Panc1 (cell line): ENCODE measurements at regions not wholly inside any gene's neighbourhood (a gene's known extent, or its start where the extent isn't known, plus 50 kb on each side); places are given as distances from the start of the nearest gene placed in this dataset.

Experiments
- ATAC-seq: fragments of 200-7000 bp; cut with Tn5 transposase; 2 replicates; pipeline ENCODE4 v1.9.1; 2020; ENCODE audit warnings: mild to moderate bottlenecking, moderate library complexity
- BruUV-seq: library from RNA; stranded (reverse); fragments of 400-500 nt; replicated peaks from 2 replicates; lab custom pipeline; 2021; lab: Mats Ljungman, UMichigan
- CTCF ChIA-PET: fragments of 300-600 bp; sonication (Branson Sonifier 250); formaldehyde crosslinking; loops from one replicate; lab custom pipeline; 2022; ENCODE audit warnings: antibody characterized with exemption; lab: Charles Lee
- POLR2A ChIA-PET: fragments of 300-600 bp; sonication (Branson Sonifier 250); formaldehyde crosslinking; loops from one replicate; lab custom pipeline; 2022; ENCODE audit warnings: antibody characterized with exemption; lab: Charles Lee
- DNase-seq: peaks from one replicate; pipeline ENCODE4 v3.0.0-alpha.2; 2010; ENCODE audit warnings: low read depth, low spot score
- H3K27ac ChIP-seq: 2 replicates; pipeline ENCODE4 v1.5.1; 2011; ENCODE audit warnings: mild to moderate bottlenecking, low read length, inconsistent platforms
- H3K27me3 ChIP-seq: fragments of 200-500 bp; sonication (Bioruptor generic); 2 replicates; pipeline ENCODE4 v1.6.0; 2014; ENCODE audit warnings: low read length, inconsistent platforms; ENCODE audit not compliant: control insufficient read depth, insufficient read depth
- H3K36me3 ChIP-seq: fragments of 200-500 bp; sonication (Bioruptor generic); 2 replicates; pipeline ENCODE4 v1.5.1; 2014; ENCODE audit warnings: inconsistent platforms, mild to moderate bottlenecking, low read length, moderate library complexity; ENCODE audit not compliant: control insufficient read depth, insufficient read depth
- H3K4me1 ChIP-seq: 2 replicates; pipeline ENCODE4 v1.5.1; 2011; ENCODE audit warnings: inconsistent platforms, mild to moderate bottlenecking, low read length, moderate library complexity; ENCODE audit not compliant: control insufficient read depth, insufficient read depth
- H3K4me3 ChIP-seq, 2 experiments: 2 replicates each; pipeline ENCODE4 v1.5.1; 2011 to 2012; ENCODE audit warnings: low read depth in 2 of 2, low read length in 2 of 2, mild to moderate bottlenecking in 2 of 2, inconsistent platforms in 1 of 2, moderate library complexity in 1 of 2
- H3K9me3 ChIP-seq: fragments of 200-500 bp; sonication (Bioruptor generic); 2 replicates; pipeline ENCODE4 v1.5.1; 2014; ENCODE audit warnings: low read depth, mild to moderate bottlenecking, inconsistent platforms, low read length, moderate library complexity; ENCODE audit not compliant: control insufficient read depth, insufficient read depth
- CTCF ChIP-seq: fragments of 450-650 bp; IDR thresholded peaks from 2 replicates; pipeline ENCODE4 v1.5.1; 2017; ENCODE audit warnings: mild to moderate bottlenecking
- POLR2AphosphoS5 ChIP-seq: IDR thresholded peaks from 2 replicates; pipeline ENCODE4 v1.6.1; 2012; ENCODE audit warnings: mild to moderate bottlenecking, low read depth, low read length, moderate library complexity
- REST ChIP-seq, 2 experiments: IDR thresholded peaks; 2 replicates each; pipeline ENCODE4 v1.6.1; 2011 to 2012; ENCODE audit warnings: low read depth in 2 of 2, control low read depth in 1 of 2, low read length in 1 of 2, mild to moderate bottlenecking in 1 of 2, moderate library complexity in 1 of 2; ENCODE audit not compliant: insufficient read depth in 1 of 2
- SIN3A ChIP-seq: IDR thresholded peaks from 2 replicates; pipeline ENCODE4 v1.6.1; 2012; ENCODE audit warnings: low read depth, mild to moderate bottlenecking, low read length, moderate library complexity, borderline replicate concordance; ENCODE audit not compliant: insufficient read depth
- TCF7L2 ChIP-seq: IDR thresholded peaks from 2 replicates; pipeline ENCODE4 v1.6.1; 2011; ENCODE audit warnings: mild to moderate bottlenecking, low read depth, low read length, inconsistent platforms
- in situ Hi-C: cut with HindIII; loops from 2 replicates; pipeline ENCODE4 v1.10.0; 2016; ENCODE audit warnings: low sequenced_read_pairs, low pct_unique_long_range_greater_than_20kb
- intact Hi-C: fragments of 100-400 bp; cut with micrococcal nuclease; formaldehyde crosslinking; loops from one replicate; pipeline ENCODE4 v1.10.0; 2022; ENCODE audit not compliant: unreplicated experiment

- no peaks in the 10 kb centered on the region for H3K36me3 ChIP-seq
- no peaks in the 10 kb centered on the region for H3K4me1 ChIP-seq
- intact Hi-C loops (no loop called here), in situ Hi-C loops (no loop called here)
- CTCF ChIA-PET = no interaction called here
- H3K27ac ChIP-seq = no peak overlapping the region
- POLR2A ChIA-PET = no interaction called here
- H3K27me3 ChIP-seq = no peaks in the 10 kb centered on the region; the same call in 1 of the 2 replicates
- TF ChIP-seq POLR2AphosphoS5 = no peak
- no peak for TF ChIP-seq CTCF
- TF ChIP-seq REST (IDR thresholded peaks at IDR 0.05; ENCODE audit: insufficient read depth in 1 of 2, low read depth in 2 of 2, low read length in 1 of 2) = no peak
- TF ChIP-seq SIN3A = no peak
- no peak for TF ChIP-seq TCF7L2
- no peaks in the 10 kb centered on the region for H3K9me3 ChIP-seq
- H3K4me3 ChIP-seq = no peak overlapping the region
- ATAC-seq (no peak), DNase-seq (no peak)
- no TSS peak for BruUV-seq
Observed at GRCh38 chr14:104271391-104271790, 133.0 kb downstream of the KIF26A start.

- CTCF ChIA-PET = interaction anchor here (0.6 kb wide), 1 partner anchor 39 kb away, joined by 3 read pairs; no protein-coding TSS in a partner anchor
- Histone ChIP-seq H3K27me3 (no peaks in the 10 kb centered on the region; the same call in 1 of the 2 replicates), H3K27ac (no peak overlapping the region), H3K9me3 (no peaks in the 10 kb centered on the region), H3K4me3 (no peak overlapping the region), H3K4me1 (no peaks in the 10 kb centered on the region), H3K36me3 (no peaks in the 10 kb centered on the region)
- TF ChIP-seq SIN3A (no peak), CTCF (no peak), TCF7L2 (no peak), REST (IDR thresholded peaks at IDR 0.05; ENCODE audit: insufficient read depth in 1 of 2, low read depth in 2 of 2, low read length in 1 of 2) (no peak), POLR2AphosphoS5 (no peak)
- intact Hi-C loops = no loop called here
- BruUV-seq = no TSS peak
- DNase-seq (no peak), ATAC-seq (no peak)
- in situ Hi-C loops = no loop called here
- POLR2A ChIA-PET = no interaction called here
Observed at GRCh38 chr14:104274806-104275205, 136.4 kb downstream of the KIF26A start.
